COR-L47 (cell line): ENCODE measurements at regions not wholly inside any gene's neighbourhood (a gene's known extent, or its start where the extent isn't known, plus 50 kb on each side); places are given as distances from the start of the nearest gene placed in this dataset.
A peak's percentile ranks its signal among the peaks of the same experiment; 100 is the strongest.

ENCODE experiments used
- DNase-seq: peaks from one replicate; lab custom pipeline; 2025; lab: John Stamatoyannopoulos, UW

DNA sequence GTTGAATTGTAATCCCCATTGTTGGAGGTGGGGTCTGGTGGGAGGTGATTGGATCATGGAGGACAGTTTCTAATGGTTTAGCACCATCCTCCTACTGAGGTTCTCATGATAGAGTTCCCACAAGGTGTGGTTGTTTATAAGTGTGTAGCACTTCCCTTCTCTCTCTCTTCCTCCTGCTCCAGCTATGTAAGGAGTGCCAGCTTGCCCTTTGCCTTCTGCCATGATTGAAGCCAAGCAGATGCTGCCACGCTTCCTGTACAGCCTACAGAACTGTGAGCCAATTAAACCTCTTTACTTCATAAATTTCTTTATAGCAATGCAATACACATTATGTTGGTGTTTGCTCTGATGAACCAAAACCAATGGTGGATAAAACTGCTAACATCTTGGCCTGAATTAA is 238.2 kb downstream of the EFNB2 start:
- no peak for DNase-seq

DNA sequence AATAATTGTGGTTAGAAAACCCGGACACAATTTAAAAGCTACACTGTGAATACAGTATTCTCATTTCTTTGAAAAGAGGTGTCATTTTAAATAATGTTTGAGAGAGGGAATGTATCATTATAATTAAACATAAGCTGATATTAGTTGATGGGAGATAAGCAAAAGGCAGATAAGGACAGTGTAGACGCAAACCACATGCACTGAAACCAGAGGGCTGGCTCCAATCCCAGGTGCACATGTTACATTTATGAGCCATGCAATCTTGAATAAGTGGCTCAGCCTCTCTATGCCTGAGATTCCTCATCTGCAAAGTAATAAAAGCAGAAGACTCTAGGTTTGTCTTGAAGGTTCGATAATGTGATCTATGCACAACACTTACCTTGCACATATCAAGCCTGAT is 238.7 kb downstream of the EFNB2 start:
- no peak for DNase-seq

DNA sequence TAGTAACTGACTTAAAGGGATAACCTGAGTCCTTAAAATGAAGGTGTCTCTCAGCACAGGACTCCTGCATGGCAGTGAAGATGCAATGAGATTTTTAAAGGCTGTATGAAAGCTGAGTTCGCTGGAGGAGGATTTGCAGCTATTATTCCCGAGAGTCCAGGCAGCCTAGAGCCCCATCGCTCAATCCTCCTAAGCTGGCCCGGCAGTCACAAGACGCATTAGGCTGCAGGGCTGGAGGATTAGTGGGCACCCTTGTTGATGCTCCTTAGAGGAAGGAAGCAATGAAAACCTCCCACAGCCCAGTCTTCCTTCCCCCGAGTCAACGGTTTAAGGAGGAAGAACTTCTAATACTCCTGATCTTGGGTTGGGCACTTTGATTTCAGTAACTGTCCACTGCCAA is 239.5 kb downstream of the EFNB2 start:
- no peak for DNase-seq

DNA sequence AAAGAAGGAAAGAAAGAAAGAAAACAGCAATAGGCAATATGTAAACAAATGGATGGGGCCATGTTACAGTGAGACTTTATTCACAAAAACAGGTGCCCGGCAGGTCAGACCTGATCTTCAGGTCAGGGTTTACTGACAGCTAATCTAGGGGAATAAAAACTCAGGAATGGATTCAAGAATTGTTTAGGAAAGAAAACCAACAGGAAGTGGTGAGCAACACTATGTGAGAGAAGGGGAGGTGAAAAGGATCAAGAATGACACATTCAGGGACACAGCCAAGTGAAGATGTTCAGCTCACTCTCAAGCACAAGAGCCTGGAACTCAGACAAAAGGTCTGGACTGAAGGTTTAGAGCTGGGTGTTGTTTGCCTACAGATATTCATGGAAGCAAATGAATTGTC is 244.5 kb downstream of the EFNB2 start:
- DNase-seq: no peak

DNA sequence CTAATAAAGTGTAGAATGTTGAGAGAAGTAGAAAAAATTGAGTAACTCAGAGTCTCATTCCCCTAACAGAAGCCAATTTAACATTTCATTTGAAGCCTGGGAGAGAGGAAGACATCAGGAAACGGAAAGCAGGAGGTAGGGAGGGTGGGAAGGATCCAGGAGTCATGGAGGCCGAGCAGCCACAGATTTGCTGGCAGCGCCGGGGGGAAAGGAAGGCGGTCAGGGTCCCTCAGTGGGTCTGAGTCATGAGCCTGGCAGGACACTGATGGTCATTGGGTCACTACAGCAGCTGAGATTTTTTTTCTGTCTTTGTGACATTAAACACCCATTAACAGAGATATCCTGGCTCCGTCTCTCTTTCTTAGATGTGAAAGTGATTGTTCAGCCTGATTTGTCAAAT is 248.1 kb downstream of the EFNB2 start:
- no peak for DNase-seq

DNA sequence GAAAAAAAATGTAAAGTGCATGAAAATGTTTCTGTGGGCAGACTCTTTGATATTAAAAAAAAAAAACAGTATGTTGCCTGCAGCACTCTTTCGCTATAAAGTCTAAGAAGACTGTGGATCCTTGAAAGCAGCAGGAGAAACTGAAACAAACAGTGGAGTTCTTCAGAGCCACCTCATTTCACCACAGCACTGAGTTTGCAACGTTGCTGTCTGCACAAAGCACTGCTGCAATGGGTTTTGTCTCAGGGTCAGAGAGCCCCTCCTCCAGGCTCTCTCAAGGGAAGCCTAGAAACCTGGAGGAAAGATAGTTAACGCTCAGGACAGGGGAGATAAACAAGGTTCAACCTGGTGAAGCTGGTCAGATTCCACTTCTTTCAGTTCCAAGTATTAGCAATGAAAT is 248.7 kb downstream of the EFNB2 start:
- DNase-seq: no peak

DNA sequence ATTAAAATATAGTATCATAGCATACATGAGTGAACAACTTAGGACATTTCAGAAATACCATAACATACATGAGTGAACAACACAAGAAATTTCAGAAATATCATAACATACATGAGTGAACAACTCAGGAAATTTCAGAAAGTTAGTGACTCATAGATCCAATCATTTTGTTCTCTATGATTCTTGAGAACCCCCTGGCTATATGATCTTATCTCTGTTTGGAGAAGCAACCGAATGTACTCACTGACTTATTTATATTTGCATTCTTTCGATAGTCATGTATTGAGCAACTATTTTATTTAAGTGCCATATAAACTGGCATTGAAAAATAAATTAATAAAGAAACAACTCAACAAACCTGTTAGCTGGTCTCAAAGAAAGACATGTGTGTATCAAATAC is 251.1 kb downstream of the EFNB2 start:
- no peak for DNase-seq

DNA sequence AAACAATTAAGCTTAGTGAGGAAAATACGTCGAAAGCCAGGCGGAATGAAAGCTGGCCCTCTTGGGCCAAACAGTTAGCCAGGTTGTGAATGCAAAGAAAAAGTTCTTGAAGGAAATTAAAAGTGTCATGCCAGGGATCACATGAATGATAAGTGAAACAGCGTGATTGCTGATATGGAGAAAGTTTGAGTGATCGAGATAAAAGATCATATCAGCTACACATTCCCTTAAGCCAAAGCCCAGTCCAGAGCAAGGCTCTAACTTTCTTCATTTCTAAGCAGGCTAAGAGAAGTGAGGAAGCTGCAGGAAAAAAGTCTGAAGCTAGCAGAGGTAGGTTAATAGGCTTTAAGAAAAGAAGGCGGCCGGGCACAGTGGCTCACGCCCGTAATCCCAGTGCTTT is 254.0 kb downstream of the EFNB2 start:
- DNase-seq: no peak

DNA sequence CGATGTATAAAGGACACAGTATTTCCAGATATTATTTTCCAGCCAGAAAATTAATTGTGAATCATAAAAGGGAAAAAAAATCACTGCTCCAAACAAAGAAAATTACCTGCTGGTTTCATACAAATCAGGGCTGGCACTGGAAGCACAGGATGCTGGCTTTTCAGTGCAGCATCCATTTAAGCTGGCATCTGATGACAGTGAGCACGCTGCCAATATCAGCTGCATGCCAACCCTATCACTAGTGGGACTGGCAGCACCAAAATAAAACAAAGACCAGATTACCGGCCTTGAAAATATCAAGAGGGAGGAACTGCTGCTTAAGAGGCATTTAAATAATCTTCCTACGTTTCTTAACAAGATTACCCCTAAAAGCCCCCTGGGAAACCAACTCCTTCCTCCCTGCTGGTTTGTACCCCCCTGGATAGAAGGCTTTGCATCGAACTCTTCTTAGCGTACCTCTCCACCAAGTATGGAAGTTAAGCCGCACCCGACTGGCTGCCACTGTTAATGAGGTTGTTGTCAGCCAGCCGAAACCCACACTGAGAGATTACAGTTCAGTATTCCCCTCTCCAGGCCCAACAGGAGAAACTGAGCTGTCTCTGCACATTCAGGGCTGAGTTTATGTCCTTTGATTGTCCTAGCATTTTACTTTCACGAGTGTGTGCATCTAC is 257.8 kb downstream of the EFNB2 start:
- DNase-seq: peak; percentile 8

DNA sequence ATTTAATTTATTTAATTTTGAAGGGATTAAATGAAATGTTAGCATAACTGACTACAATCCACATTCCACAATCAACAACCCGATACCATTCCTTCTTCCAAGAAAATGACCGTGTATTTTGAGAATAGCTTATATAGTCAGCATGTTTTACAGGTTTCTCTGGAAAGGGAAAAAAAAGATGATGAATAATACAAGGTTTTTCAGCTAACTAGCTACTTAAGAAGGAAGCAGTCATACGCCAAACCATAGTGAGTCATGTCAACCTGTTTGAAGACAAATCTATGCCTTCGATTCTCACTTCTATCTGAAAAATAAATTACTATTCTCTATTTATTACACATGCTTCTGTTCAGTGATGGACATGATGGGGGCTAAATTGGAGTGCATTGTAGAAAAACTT is 258.6 kb downstream of the EFNB2 start:
- DNase-seq: no peak

DNA sequence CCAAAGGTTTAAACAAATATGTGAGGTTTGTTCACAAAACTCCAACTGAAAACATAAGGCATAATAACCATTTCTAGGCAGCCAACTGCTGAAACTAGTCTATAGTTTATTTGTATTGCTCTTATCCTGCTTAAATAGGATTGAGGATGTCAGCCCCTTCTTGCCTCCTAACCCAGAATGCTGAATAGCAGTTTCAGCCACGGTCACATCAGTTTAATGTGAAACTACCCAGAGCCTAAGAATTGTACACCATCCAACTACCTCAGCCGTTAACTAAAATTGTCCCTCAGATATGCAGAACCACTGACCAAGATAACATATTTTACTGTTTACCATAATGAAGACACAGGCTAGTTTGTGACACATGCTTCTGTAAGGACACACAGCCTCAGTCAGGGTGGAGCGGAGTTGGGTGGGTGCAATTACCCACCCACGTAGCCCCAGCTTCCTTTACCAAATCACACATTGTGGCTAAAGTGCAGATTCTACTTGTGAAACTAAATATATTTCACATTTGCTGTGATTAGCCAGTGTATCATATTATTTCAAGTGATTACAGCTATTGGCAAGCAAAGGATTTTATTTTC is 259.9 kb downstream of the EFNB2 start:
- DNase-seq: no peak

DNA sequence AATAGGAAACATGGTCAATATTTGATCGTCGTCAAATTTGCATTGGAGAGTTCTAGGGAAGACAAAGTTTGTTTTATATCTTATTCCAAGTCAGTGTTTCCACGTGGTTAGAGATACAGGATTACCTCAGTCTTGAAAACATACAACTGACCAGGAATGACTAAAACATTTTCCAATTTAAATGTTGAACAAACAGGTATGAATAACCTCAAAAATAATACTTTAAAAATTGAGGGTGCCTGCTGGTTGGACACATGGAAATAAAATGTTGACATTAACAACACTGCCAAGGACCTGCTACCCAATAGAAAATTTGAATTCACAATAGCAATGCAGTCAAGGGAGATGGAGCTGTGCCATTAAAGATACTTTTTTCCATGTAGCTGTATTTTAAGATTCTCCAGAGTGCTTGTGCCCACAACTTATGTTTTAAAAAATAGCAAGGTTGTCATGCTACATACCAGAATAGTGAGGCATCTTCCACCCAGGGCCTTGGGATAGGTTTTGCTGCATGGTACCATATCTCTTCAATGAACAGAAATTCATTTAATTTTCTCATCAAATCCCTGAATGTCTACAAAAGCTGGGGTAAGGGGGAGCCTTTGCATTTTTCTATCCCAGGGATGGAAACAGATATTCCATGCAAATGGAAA is 260.8 kb downstream of the EFNB2 start:
- no peak for DNase-seq

DNA sequence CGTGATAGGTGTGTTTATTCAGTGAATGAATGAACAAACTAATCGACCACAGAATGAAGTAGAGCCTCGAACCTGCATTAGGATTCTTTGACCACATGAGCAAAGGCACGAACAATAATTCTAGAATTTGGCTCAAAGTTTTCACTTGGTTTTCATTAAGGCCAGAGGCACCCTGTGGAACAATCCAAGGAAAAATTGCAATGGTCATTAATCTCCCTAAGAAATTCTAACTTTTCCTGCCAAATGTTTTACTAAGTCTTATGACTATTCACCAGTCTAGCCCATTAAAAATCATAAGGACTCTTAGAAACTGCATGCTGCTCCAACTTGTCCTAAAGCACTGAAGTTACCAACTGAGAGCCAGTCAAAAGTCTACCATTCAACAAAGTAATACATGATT is 271.7 kb downstream of the EFNB2 start:
- no peak for DNase-seq

DNA sequence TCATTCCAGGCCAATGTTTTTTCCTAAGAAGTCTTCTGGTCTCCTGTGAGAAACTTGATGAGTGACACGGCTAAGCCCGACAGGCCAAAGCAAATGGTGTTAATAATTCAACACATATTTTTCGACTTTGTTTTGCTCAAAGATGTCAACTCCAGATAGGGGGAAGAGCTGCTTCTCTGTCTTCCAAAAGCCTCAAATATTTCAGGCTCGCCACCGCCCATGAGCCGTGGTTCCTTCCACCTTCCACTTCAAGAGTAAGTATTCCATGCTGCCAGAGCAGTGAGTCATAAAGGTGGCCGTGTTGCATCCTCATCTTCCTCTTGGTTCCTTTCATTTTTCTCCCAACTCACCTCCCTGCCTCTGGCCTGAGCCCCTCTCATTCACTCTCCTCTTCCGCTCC is 272.6 kb downstream of the EFNB2 start:
- DNase-seq: no peak

DNA sequence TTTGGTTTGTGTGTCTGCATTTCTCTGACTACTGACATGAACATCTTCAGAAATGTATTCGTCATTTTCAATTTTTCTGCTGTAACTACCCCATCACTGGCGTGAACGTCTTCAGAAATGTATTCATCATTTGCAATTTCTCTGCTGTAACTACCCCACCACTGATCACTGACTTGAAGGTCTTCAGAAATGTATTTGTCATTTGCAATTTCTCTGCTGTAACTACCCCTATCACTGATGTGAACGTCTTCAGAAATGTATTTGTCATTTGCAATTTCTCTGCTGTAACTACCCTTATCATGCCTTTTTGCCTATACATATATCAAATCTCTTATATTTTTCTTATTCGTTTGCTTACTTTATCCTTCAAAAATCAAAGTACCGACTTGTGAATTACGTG is 274.0 kb downstream of the EFNB2 start:
- no peak for DNase-seq

DNA sequence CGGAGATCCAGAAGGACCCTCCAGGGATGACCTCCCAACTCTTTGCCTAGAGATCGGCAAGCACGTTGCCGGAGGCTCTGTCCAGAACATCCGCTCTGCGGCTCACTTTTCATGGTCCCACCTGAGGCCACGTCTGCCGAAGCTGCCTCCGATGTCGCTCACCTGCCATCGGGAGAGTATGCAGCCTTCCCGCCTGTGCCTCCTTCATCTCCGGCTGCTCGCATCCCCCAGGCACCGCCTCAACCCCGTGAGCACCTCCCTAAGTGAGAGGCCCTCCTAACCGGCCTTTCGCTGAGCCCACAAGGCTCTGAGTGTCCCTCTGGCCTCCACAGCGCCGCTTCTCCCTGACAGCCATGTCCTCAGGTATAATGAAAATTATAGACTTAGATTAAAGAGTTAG is 275.1 kb downstream of the EFNB2 start:
- no peak for DNase-seq

DNA sequence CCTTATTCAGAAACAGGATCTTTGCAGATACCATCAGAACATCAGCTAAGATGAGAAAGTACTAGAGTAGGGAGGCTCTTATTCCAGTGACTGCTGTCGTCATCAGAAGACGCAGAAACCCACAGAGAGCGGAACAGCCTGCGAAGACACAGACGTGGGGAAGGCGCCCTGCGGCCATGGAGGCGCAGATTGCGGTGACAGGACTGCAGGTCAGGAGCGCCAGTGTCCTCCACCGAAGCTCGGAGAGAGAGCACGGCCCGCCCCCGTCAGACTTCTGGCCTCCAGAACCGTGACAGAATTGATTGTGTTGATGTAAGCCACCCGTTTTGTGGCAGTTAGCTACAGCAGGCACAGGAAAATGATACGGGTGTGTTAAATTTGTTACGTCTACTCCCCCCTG is 275.5 kb downstream of the EFNB2 start:
- no peak for DNase-seq

DNA sequence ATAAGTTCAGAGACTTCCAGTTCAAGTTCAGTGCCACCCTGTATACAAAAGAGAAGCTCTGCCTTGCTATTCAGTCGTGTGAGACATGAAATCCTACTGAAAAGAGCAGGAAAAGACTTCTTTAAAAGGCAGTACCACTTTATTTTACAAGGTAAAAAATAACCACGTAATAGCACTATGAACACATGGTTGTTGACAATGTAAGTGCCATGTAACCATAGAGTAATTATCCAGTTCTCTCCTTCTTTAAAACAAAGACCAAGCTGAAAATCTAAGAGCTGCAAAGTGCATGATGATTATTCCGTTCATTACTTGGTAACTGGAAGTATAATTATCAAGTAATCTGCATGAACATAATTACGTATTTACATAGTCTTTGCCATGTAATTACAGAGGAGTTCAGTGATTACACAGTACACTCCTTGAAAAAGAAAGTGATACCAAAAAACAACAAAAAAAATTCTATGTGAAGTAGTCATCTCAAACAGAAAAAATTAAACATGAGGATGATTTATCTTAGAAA is 288.7 kb downstream of the EFNB2 start:
- DNase-seq: peak; percentile 70

DNA sequence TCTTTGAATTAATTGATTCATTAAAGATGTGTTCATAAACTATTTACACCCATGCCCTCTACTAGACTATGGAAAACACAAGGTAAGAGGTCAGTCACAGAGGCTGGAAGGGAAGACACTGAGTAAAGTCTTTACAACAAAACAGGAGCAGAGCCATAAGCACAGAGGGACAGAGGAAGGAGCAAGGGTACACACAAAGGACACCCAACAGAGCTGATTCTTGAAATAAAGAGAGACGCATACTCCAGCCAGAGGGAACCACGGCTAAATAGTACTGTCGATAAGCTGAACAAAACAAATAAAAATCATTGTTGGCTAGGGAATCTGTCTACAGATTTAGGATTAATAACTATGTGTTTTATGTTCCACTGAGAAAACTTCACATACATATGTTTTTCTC is 289.2 kb downstream of the EFNB2 start:
- DNase-seq: peak; percentile 23

DNA sequence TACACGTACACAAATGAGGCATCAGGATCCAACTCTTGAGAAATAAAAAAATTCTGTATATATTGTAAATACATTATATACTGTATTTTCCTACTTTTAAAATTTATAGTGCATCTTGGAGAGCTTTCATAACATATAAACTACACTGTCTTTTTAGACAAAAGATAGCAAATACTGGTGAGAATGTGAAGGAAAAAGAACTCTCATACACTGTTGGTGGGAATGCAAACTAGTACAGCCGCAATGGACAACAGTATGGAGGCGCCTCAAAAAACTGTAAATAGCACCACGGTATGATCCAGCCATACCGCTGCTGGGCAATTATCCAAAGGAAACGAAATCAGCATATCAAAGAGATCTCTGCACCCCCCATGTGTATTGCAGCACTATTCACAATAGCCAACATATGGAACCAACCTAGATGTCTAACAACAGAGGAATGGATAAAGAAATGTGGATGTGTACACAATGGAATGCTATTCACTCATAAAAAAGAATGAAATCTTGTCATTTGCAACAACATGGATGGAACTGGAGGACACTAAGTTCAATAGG is 292.4 kb downstream of the EFNB2 start:
- no peak for DNase-seq

DNA sequence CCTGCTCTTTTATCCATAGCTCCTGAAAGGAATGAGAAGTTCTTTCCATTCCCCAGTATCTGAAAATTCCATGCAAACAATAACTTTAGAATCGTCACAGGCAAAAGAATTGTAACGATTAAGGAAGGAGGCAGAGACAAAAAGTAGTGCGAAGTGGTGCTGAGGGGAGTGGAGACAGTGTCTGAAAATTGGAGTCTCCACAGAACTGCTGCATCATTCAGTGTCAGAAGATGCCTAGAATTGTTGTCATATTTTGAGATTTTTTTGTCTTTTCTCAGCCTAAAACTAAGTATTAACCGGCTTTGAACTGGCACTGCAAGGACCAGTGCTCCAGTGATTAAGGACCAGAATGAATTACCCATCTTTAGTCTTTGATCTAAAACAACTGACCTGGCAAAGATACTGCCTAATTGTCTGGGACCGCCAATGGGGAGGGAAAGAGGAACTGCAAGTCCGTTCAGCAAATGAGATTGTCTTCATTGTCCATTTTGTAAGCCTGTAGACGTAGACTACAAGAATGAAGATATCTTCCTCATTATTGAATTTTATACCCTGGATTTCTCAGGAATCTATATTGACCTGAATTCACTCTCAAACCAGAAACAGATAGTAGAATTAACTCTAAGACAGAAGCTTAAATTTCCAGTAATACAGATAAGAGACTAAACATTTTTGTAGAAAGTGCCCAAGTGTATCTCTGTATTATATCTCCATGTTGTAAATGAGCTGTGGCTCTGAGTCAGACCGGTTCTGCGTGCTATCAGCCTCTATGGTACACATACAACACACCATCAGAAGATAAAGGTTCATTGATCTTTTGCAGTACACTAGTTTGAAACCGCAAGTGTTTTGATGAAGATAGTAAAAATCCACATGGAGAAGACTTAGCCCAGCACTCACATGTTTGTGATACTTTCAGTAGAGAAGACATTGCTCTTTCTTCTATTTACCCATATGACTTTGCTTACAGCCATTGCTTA is 293.2 kb downstream of the EFNB2 start:
- no peak for DNase-seq

DNA sequence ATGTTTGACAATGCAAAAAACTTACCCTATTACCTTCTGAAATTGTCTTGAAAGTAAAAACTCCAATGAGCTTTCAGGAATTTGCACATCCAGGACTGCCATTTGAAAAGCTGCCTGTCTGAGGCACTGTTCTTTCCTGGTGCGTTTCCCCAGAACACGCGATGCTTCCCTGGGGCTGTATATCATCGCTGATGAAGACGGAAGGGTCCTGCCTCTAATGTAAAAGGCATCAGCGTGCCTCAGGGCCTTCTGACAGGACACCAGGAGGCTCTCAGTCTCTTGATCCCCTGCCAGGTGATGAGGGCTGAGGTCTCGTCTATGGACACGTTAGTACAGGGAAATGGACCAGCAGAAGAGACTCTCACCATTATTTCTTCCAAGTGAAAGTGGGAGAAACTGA is 296.8 kb downstream of the EFNB2 start:
- no peak for DNase-seq
